ENCODE measurements at regions not wholly inside any gene's neighbourhood (a gene's known extent, or its start where the extent isn't known, plus 50 kb on each side); places are given as distances from the start of the nearest gene placed in this dataset.
A peak's percentile ranks its signal among the peaks of the same experiment; 100 is the strongest.
"Not testable (repeated sequence)": the region's sequence is repeated elsewhere in the genome, so short reads cannot be mapped to it uniquely, and the experiment has no call there.

DNA sequence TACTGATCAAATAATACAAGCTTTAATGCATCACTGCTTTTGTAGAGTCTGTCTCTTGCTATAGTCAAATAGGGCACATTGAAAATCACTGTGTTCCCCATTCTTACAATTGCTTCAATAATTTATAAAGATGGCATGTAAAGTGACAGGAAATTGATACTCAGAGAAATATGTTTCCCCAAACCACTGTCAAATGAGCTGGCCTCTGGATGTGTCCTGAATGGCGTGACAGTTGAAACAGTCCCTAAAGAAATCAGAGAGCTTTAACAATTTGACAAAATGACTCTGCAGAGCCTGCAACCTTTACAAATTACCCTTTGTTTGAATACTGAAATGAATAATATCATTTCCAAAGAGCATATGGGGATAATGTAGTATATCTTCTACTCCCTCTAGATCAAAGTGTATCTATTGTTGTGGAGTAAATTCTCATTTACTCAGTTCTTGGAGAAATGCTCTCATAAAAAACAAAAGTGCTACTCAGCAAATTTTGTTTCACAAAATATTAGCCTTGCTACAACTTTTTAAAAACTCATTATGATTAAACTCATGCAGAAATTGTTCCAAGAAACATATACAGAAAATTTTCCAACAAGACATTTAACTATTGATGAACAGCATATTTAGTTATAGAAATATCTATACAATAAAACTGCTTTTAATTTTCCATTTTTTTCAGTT, 763.2 kb upstream of the SPRY2 start:
- no peak for DNase-seq

GRCh38 chr13:81102066-81102465, 761.1 kb upstream of the SPRY2 start:
- not testable (repeated sequence) for DNase-seq

- peak; percentile 37 for DNase-seq
These were observed 748.6 kb upstream of the SPRY2 start for GRCh38 chr13:81089371-81090157.

DNA sequence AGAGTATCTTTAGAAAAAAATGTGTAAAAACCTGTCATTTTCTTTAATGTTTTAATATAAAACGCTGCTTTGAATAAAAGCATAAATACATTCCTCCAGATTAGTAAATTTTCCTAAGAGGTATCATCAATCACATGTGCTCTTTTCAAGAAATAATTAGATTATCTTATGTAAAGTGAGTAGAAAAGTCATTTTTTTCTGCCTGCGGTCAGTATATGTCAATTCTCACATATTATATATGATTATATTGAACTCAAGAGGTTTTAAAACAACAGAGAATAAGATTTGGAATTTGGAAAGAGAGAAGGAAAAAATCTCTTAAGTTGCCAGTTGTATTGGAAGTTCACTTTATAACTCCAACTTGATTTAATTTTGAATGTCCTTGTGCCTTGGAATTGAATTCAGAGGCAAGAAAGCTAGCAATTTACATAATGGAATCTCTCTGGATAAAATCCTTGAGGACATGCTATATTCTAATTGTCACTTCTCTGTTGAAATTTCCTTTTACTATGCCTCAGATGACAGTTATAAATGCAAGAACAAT, 740.1 kb upstream of the SPRY2 start:
- no peak for DNase-seq

DNA sequence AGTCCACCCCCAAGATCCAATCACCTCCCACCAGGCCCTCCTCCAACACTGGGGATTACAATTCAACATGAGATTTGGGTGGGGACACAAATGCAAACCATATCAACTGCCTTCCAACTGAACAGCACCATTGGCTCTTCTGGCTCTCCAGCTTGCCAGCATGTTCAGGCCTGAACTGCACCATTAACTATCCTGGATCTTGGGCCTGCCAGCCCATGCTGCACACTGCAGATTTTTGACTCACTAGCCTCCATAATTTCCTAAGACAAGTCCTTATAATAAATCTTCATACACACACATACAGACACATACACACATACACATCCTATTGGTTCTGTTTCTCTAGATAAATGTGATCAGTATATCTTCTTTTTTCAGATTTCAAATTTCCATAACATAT, 737.1 kb upstream of the SPRY2 start:
- no peak for DNase-seq

GRCh38 chr13:81069822-81070221, 728.9 kb upstream of the SPRY2 start:
- DNase-seq, result not testable (repeated sequence)

DNA sequence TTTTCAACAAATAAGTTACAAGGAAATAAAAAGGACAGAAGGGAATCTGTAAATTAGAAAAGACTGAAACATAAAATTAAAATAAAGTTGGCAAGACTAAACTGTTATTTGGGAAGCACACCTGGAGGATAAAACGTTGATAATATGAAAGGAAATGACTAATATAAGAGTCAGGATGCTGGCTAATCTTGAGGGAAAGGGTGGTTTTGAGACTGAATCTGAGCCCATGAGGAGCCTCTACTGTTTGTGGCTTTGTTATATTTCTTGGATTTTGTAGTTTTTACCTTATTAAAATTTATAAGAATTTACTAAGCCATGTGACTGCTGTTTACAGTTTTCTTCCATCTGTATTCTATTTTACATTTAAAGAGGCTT, 718.0 kb upstream of the SPRY2 start:
- no peak for DNase-seq

DNA sequence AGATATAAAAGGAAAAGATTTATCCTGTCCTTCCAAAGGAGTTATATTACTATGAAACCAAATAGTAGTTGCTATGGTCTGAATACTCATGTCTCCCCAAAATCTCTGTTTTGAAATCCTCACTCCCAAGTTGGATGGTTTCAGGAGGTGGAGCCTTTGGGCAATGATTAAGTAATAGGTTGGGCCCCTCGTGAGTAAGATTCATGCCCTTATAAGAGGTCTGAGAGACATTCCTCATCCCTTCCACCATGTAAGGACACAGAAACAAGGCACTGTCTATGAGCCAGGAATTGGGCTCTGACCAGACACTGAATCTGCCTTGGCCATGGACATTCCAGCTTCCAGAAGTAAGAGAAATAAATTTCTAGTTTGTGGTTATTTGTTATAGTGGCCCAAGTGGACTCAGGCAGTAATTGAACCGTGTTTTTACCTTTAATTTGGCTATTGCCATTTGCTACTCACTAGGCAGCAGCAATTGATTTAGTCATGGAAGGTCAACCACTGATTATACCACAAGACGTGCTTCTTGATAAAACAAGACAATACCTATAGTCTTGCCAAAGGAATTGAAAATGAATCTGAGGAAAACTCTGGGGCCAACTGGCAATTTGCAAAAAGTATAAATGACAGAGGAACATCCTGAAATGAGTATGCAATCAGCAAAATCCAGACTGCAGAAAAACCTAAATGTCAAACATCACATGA, 717.4 kb upstream of the SPRY2 start:
- no peak for DNase-seq

DNA sequence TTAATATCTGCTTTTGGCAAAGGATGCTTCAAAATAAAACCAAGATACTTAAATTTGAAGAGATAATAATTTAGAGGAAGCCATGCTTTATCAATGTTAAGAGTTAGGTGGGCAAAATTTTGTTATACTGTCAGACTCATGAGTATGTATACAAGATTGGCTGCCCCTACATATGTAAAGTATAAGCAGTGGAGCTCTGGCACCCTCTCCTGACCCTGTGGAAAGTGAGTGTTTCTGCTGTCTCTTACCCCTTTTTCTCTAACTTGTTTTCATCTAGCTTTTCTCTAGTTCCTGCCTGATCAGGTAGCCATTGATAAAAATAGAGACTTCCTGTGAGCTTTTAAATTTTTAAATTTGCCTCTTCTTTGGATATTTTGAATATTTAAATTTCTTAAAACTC, 710.9 kb upstream of the SPRY2 start:
- DNase-seq, result no peak

DNA sequence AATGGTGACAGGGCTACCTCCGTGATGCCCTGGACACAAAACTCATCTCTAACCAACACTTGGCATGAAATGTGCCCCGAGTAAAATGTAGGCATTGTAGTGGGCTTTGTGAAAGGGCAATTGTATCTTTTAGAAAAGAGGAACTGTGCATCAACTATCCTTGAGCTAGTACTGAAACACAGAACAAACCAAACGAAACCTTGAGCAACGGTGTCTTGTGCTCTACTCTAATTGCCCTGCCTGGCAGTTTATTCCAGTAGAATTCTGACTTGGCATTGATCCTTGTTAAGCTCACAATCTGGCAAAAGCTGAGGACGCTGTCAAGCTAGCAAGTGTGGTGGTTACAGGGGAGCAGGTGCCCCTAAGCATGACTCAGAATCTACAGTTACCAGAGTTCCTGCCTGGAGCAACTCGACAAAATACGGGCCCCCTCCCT, 707.1 kb upstream of the SPRY2 start:
- DNase-seq, result no peak

GRCh38 chr13:81041761-81042160, 700.8 kb upstream of the SPRY2 start:
- no peak for DNase-seq

- DNase-seq, result no peak
These were observed 691.1 kb upstream of the SPRY2 start for GRCh38 chr13:81031996-81032395.

GRCh38 chr13:81025091-81025490, 684.2 kb upstream of the SPRY2 start:
- DNase-seq, result no peak

DNA sequence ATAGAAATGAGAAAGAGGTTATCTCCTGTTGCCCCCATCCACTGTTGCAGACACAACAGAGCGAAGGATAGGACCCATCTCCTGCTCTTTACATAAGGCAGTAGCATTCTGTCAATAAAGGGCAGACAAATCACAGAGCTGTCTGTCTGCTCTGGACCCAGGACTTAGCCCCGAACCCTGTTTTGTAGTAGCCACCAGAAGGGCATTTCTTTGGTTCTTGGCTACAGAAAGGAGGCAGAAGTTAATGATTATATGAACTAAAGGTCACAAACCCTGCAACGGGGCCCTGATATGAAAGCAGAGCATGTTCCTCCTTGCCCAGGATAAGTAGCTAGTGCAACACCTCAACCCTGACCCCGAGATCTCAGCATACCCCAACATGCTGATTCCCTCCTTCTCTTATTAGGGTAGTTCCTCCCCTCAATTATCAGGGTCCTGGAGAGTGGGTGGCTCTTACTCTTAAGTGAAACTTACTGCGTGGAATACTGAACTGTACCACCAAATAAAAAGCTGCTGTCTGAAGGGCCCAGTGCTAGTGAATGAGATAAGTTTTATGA, 680.4 kb upstream of the SPRY2 start:
- no peak for DNase-seq

GRCh38 chr13:81020010-81020409, 679.1 kb upstream of the SPRY2 start:
- no peak for DNase-seq

DNA sequence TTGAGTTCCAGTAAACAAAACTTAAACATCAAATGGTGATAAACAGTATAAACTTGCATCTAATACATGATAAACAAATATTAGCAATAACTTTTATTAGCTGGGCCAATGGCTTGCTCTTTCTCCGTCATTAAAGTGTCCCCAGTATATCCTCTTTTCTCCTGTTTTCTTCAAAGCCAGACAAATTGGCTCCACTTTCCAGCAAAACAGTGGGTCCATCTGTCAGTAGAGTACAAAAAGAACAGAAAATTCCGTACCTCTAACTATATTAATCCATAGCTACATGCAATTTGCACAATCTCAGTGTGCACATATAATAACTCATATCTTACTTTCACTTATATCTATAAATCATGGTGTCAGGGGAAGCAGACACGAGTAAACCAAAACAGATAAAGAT, 678.0 kb upstream of the SPRY2 start:
- DNase-seq, result no peak

DNA sequence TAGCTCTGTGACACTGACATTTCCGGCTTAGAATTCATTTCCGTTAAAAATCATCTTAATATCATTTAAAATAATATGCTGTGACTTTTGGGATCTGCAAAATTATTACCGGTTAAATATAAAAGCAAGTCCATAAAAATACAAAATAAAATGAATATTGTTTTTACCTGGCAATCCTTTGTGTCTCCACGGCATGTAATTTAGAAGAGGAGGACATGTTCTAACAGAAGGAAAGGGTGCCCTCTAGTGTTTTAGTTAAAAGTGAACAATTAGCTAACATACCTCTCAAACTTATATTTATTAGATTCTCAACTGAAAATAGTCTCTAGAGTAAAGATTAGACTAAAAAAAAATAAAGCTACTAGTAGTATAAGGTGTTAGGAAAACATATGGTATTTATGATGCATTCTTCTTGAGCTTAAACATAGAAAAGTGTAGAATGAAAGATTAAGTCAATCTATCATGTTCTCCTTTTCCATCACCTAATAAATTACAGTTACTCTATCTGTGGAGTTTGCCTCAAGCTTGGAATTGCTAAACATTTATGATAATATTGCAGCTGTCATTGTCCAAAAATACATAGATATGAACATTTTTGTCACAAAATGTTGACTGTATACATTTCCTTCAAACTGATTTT, 676.7 kb upstream of the SPRY2 start:
- DNase-seq, result peak; percentile 39

GRCh38 chr13:81012031-81012430, 671.1 kb upstream of the SPRY2 start:
- no peak for DNase-seq

DNA sequence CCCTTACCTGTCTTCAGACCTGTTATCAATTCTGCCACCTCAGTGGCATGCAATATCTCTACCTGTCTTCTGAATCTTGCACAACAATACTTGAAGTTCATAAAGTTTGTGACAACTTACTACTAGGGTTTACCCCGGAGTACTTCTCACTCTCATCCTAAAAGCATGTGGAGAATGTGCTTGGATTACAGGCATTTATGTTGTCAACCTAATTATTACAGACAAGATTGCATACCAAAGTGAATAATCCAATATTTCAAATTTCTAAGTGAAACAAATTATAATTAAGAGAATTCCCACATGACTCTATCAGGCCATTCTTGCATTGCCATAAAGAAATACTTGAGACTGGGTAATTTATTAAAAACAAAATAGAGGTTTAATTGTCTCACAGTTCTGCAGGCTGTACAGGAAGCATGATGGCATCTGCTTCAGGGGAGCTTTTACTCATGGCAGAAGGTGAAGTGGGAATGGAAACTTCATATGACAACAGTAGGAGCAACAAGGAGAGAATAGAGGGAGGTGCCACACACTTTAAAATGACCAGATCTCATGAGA, 661.0 kb upstream of the SPRY2 start:
- DNase-seq, result no peak

- DNase-seq, result not testable (repeated sequence)
These were observed 657.7 kb upstream of the SPRY2 start for GRCh38 chr13:80998603-80999002.

DNA sequence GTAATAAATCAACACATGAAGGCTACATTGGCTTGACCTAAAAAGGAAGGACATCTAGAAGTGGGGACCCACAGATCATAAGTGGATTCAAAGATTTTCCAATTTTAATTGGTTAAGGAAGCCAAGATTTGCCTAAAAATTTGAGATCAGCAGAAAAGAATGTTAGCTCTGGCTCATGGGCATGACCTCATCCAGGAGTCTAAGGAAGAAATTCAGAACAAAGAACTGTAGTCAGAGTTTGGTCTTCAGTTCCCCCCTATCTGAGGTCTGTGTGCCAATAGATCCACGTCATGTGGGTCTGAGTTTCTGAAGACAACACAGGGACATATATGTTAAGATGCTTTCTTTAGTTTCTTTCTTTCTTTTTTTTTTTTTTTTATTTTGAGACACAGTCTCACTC, 648.8 kb upstream of the SPRY2 start:
- no peak for DNase-seq

GRCh38 chr13:80989241-80989640, 648.3 kb upstream of the SPRY2 start:
- no peak for DNase-seq

All from hindlimb muscle (tissue), 1 donor.